OCI-M2 (cell line): ENCODE measurements at regions not wholly inside any gene's neighbourhood (a gene's known extent, or its start where the extent isn't known, plus 50 kb on each side); places are given as distances from the start of the nearest gene placed in this dataset.
"Not testable (repeated sequence)": the region's sequence is repeated elsewhere in the genome, so short reads cannot be mapped to it uniquely, and the experiment has no call there.

Experiments used
- DNase-seq: peaks from one replicate; lab custom pipeline; 2025; ENCODE audit not compliant: unreplicated experiment; lab: John Stamatoyannopoulos, UW

DNA sequence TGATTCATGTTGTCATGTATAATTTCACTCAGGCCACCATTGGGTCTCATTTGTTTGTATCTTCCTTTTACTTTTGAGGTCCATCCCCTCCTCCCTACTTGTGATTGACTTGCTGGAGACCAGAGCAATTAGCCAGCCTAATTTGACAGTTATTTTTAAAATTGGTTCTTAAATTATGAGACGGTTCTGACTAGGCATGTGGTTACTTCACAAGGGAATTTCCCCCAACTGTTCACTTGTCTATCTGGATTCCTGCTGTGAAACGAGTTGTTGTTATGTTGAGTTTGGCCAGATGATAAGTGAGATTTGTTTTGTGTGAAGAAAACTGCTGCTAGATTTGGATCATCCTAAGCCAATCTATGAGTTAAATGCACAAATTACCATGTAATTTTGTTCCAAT lies 359.1 kb downstream of the BARHL2 start:
- no peak for DNase-seq

DNA sequence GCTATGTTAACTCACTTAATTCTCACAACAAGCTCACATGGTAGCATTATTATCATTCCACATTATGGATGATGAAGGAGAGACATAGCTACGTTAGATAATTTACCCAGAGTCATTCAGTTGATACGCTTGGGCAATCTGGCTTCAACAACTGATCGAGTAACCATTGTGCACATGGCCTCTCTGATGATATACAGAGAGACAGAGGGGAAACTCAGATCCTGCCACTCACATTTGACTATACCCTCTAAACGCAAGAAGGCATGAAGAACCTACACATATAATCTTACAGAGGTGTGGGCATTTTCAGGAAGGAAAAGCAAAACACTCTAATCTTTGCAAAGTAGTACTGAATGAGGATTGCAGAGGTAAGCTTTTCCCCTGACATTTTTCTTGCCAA lies 360.1 kb downstream of the BARHL2 start:
- DNase-seq, result no peak

DNA sequence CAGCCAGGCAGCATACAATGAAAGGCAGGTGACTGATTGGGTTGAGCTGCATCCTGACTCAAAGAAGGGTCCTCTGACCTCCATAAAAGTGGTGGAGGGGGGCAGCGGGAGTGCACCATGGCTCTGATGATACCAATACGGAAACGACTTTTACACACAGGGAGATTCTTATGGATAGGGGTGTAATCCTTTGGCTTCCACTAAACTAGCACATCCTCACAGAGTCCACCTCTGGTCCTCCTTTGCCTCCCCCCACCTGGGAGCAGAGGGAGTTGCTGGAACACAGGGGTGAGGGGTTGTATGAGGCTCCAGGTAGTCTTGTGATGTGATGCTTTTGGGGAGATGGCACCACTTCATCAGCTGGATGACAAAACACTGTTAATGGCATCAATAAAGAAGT lies 361.0 kb downstream of the BARHL2 start:
- DNase-seq, result no peak

DNA sequence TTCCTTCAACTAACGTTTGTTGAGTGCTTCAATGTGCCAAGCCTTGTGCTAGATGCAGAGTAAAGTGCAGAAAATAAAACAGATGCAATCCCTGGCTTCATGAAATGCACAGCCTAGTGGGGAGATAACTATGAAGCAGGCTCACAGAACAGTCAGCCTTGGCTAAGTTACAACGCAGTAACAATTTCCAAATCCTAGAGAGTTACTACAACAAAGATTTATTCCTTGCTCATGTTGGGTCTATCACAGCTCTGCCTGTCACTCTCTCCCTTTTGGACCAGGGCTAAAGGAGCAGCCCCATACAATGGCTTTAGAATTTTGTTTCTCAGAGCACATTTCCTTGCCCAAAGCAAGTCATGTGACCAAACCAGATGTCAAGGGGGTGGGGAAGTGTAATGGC lies 359.8 kb downstream of the ZNF326 start:
- no peak for DNase-seq

DNA sequence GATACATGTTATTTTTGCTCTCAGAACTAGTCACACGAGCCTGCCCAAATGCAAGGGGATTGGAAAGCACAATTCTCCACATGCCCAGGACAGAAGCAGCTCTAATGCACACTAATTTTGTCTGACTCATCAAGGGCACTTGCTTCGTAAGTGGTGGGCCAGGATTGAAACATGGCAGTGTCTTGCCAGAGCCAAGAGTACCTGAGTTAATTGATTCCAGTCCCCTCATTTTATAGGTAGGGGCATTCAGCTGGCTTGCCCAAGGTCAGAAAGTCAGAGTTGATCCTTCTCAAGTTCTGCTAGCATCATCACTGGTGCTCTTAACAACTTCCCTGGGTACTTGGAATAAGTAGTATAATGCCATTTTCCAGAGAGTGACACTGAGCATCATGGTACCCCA lies 356.1 kb downstream of the ZNF326 start:
- no peak for DNase-seq

DNA sequence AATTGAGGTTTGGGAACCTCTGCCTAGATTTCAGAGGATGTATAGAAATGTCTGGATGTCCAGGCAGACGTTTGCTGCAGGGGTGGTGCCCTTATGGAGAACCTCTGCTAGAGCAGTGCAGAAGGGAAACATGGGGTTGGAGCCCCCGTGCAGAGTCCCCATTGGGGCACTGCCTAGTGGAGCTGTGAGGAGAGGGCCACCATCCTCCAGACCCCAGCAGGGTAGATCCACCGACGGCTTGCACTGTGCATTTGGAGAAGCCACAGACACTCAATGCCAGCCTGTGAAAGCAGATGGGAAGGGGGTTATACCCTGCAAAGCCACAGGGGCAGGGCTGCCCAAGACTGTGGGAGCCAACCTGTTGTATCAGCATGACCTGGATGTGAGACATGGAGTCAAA lies 354.6 kb downstream of the ZNF326 start:
- DNase-seq, result no peak

DNA sequence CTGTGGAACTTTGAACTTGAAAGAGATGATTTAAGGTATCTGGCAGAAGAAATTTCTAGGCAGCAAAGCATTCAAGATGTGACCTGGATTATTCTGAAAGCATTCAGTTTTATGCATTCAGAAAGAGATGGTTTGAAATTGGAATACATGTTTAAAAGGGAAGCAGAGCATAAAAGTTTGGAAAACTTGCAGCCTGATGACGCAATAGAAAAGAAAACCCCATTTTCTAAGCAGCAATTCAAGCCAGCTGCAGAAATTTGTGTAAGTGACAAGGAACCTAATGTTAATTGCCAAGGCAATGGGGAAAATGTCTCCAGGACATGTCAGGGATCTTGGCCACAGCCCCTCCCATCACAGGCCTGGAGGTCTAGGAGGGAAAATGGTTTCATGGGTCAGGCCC lies 354.0 kb downstream of the ZNF326 start:
- DNase-seq, result no peak

DNA sequence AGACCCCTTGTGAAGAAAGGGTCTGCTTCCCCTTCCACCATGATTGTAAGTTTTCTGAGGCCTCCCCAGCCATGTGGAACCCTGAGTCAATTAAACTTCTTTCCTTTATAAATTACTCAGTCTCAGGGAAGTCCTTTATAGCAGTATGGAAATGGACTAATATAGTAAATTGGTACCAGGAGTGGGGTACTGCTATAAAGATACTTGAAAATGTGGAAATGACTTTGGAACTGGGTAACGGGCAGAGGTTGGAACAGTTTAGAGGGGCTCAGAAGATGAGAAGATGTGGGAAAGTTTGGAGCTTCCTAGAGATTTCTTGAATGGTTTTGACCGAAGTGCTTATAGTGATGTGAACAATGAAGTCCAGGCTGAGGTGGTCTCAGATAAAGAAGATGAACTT lies 353.5 kb downstream of the ZNF326 start:
- not testable (repeated sequence) for DNase-seq

DNA sequence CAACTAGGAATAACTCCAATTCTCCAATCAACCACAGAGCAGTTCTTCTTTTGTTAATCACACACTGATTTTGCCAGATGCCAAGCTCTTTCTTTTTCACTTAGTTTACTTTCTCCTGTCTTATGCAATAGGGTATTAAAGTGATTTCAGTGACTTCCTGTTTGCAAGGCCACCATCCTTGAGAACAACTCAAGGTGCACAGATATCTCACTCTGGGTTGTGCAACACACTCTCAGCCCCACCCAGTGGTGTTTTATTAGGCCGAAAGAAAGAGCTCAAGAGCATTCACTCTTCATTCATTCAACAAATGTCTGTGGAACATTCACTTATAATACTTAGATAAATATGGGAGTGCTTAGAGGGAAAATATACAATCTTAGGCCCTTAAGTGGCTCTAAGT lies 352.5 kb downstream of the ZNF326 start:
- no peak for DNase-seq

DNA sequence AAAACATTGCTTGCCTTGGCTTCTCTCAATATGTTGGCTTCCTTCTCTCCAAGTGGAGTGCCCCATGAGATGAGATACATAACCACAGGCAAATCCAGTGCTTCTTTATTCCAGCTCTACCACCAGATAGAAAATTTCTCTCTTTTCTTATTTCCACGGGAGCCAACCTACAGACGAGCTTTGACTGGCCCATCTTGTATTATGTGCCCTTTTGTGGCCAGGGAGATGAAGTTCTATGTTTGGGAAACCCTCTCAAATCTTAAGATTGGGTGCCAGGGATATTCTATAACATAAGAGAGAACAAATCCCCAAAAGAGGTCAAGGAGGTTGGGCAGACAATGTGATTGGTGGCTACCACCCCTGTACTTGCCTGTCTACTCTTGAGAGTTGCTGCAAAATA lies 351.8 kb downstream of the ZNF326 start:
- DNase-seq, result no peak

DNA sequence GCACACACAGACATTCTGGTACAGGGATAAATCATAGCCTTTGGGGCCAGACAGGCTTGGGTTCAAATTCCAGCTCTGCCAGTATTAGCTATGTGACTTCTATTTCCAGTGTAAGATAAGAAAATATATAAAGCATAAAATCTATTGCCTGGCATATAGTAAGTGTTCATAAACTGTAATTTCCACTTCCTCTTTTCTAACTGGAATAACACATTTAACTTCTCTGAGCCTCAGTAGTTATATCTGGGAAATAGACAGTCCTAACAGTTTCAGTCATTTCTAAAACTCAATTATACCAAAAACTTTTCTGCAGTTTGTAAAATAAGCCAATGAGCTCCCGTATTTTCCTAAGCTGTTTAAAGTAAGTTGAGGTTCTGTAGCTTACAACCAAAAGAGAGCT lies 351.4 kb downstream of the ZNF326 start:
- no peak for DNase-seq

DNA sequence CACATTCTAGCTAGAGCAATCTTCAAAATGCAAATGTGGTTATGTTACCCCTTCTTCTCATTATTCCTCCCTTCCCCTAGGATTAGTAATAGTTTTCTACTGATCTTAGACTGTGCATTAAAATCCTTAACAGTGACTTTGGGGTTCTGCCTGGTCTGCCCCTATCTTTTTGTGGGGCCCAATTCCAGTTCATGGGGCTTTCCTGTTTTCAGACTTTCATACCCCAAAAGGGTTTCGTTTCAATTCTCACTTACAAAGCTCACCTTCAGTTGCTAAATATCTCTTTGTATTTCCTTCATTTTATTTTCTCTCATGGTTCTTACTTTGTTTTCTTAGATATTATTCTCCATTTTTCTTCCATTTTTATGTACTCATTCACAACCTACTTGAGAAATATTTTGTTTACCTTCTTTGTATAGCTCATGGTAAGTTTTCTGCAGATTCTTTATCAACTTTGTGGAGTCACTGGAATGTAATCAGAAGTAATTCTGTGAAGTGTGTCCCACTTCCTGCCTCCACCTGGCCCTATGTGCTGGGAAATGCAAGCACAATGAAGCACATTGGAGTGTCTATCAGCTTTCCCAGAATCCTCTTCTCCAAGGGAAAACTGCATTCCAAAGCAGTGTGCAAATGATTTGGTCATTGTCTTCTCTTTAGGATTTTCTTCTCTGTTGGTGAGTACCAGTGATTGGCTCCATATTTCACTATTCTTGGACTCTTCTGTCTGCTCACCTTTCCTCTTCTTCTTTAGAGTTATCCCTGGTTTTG lies 350.2 kb downstream of the ZNF326 start:
- DNase-seq, result no peak

DNA sequence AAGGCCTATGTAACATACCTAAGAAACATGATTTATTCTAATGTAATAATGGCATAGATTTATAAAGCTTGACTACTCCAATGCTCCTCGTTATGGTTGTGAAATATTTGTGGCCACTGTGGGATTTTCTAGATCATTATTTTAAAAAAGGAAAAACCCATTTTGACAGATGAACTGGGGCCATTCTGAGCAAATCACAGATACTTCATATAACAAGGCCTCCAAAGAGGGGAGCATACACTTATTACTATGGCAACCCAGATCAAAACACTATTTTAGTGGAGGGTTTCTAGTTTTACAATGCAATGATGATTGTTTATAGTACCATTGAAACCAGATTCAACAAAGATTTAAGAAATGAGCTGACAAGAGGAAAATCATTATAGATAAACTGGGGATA lies 346.6 kb downstream of the ZNF326 start:
- no peak for DNase-seq

DNA sequence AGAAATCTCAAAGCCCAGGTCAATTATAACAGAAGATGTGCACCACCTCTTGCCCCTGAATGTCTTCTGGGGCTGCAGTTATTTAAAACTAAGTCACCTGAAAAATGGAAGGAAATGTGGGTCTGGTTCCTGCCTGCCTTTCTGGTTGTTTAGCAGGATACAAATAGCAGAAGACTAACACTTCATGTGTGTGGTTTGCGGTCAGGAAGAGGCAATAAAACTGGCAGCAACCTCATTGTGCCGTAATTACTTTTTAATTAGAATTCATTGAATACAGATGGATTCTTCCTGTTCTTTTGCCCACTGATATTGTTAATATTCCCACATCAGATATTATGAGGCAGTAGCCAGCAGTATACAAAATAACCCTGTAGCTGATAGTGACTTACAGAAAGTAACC lies 345.7 kb downstream of the ZNF326 start:
- no peak for DNase-seq

DNA sequence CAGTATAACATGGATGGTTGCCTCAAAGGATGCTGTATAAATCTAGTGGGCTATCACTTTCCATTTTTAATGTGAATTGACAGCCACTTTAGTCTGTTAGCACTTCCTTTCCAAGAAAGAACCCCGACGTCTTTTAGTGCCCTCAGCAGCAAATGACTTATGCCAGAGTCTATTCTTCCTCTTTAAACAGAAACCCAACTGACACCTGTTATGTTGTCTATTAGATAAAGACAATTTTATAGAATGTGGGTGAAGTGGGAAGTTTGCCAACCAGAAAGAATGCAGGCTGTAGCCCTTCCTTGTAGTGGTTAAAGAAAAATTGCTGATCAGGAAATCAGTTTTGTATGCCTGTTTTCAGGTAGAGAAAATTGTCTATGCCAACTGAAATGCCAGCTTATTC lies 344.9 kb downstream of the ZNF326 start:
- no peak for DNase-seq

DNA sequence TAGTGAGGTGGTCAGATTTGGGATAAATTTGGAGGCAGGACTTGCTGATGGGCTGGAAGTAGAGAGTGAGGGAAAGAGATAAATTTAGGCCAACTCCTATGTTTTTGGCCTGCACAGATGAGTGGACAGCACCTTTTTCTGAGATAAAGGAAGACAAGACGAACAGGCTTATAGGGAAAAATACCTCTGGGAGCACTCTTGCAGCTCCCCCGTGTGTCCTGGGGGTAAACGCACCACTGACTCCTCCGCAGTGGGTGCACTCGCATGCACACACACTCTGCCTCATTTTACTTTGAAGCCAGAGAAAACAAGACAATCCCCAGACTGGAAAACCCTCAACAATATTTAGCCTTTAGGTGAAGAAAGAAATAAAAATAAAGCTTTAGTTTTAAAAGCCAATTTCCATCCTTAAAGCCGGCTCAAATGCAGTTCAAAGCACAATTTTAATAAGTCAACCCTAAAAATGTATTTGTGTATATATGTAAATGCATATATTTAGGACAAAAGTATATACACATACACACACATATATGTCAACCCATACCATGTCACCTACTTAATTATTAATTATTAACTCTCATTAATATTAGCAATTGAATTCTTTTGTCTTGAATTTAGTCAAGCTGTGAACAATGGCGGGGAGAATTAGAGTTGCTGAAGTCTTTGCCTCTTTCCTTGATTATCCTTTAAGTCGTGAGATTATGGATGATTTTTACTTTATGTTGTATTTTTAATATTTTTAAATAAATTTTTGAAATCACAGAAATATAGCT lies 341.8 kb downstream of the ZNF326 start:
- no peak for DNase-seq

DNA sequence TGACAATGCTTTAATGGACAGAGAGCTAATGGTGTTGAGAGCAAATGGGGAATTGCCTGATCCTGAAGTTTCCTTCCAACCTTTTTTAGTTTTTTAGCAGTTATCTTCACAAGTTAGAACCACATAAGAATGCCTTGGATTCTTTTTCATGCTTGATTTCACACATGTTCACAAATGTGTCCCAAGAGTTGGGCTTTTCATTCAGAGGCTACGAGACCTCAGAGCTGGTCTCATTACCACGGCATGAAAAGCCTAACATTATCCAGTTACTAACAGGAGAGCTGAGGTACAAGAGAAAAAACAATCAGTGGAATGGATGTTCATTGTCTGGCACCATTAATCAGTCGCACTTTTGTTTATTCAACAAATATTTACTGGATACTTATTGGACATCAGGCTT lies 340.6 kb downstream of the ZNF326 start:
- no peak for DNase-seq

DNA sequence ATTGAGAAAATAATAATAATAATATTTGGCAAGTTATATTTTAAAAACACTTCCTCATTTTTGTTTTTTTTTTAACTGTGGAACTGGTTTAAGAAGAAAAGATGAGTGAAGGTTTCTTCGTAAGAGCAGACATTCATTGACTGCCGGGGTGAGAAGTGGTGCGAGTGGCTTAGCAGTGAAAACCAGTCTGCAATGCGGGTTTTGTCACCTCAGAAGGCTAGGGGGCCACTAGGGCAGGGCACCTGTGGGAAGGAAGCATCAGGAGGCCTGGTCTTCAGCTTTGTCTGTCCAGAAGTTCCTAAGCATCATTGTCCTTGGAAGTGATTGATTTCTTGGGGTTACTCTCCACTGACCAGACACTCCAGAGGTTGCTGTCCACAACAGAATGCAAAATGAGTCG lies 339.2 kb downstream of the ZNF326 start:
- no peak for DNase-seq

DNA sequence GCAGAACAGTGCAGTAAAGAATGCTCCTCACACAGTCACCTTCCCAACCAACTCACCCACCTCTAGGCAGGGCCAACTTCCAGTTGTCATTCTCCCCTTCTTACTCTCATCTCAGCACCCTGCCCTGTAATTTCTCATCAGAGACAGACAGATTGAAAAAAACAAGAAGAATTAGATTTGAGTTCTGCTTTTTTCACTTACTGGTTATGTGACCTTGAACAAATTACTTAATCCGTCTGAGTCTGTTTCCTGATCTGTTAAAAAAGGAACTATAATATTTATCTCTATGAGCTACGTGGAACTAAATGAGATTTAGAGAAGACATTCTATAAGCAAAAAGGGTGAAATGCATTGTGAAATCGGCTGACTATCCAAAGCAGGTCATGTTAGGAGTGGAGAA lies 330.3 kb downstream of the ZNF326 start:
- DNase-seq, result no peak

DNA sequence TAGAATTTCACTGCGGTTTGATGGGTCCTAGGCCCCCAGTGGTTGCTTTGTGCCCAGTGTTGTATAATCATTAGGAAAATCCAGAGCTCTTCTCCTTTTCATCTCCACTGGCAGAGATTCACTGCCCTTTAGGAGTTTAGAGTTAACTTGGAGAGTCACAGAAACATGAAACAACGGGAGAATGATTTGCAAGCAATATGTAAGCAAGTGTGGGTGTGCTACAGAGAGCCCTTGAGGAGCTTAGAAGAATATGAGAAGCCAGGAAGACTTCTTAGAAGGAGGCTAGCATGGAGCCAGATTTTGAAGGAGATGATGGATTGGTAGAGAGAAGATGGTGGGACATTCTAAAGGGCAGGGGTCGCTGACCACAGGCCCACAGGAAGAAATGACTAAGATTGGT lies 327.3 kb downstream of the ZNF326 start:
- no peak for DNase-seq

DNA sequence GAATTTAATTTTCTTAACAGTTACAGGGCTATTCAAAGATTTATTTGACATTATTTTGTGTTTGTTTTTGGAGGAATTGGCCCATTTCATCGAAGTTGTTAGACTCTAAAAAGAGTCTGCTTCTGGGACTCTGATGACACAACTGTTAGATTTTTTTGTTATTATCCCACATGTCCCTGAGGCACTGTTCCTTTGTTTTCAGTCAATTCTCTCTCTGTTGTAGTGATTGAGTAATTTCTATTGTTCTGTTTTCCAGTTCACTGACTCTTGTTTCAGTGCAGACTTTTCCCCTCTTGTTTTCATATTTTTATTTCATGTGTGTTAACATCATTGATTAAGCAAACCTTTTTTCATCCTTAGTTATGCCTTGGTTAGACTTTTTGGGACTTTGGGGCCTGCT lies 325.0 kb downstream of the ZNF326 start:
- no peak for DNase-seq

DNA sequence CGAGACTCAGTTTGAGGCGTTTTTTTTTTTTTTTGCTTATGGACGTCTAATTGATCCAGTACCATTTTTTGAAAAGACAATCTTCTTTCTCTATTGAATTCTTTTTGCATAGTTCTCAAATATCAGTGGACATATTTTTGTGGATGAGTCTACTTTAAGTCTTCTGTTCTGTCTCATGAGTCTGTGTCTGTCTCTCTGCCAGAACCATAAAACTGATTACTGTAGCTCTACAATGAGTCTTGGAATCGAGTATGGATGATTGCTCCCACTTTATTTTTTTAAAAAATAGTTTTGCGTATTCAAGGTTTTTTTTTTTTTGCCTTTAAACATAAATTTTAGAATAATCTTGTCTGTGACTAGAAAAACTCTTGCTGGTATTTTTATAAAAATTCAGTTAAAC lies 323.5 kb downstream of the ZNF326 start:
- DNase-seq, result no peak

DNA sequence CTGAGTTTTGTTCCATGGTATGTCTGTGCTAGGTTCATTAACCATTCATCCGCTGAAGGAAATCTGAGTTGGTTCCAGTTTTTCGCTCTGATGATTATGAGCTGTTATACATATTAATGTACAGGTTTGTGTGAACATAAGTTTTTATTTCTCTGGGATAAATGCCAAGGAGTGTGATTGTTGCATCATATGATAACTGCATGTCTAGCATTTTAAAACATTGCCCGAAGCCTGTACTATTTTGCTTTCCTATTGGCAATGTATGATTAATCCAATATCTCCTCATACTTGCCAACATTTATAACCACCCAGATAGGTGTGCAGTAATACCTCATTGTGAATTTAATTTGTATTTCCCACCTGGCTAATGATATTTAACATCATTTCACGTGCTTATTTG lies 322.7 kb downstream of the ZNF326 start:
- DNase-seq, result no peak
